Panc1 (cell line): ENCODE measurements at regions not wholly inside any gene's neighbourhood (a gene's known extent, or its start where the extent isn't known, plus 50 kb on each side); places are given as distances from the start of the nearest gene placed in this dataset.

Experiments
- ATAC-seq: fragments of 200-7000 bp; cut with Tn5 transposase; 2 replicates; pipeline ENCODE4 v1.9.1; 2020; ENCODE audit warnings: mild to moderate bottlenecking, moderate library complexity
- BruUV-seq: library from RNA; stranded (reverse); fragments of 400-500 nt; replicated peaks from 2 replicates; lab custom pipeline; 2021; lab: Mats Ljungman, UMichigan
- CTCF ChIA-PET: fragments of 300-600 bp; sonication (Branson Sonifier 250); formaldehyde crosslinking; loops from one replicate; lab custom pipeline; 2022; ENCODE audit warnings: antibody characterized with exemption; lab: Charles Lee
- POLR2A ChIA-PET: fragments of 300-600 bp; sonication (Branson Sonifier 250); formaldehyde crosslinking; loops from one replicate; lab custom pipeline; 2022; ENCODE audit warnings: antibody characterized with exemption; lab: Charles Lee
- DNase-seq: peaks from one replicate; pipeline ENCODE4 v3.0.0-alpha.2; 2010; ENCODE audit warnings: low read depth, low spot score
- H3K27ac ChIP-seq: 2 replicates; pipeline ENCODE4 v1.5.1; 2011; ENCODE audit warnings: mild to moderate bottlenecking, low read length, inconsistent platforms
- H3K27me3 ChIP-seq: fragments of 200-500 bp; sonication (Bioruptor generic); 2 replicates; pipeline ENCODE4 v1.6.0; 2014; ENCODE audit warnings: low read length, inconsistent platforms; ENCODE audit not compliant: control insufficient read depth, insufficient read depth
- H3K36me3 ChIP-seq: fragments of 200-500 bp; sonication (Bioruptor generic); 2 replicates; pipeline ENCODE4 v1.5.1; 2014; ENCODE audit warnings: inconsistent platforms, mild to moderate bottlenecking, low read length, moderate library complexity; ENCODE audit not compliant: control insufficient read depth, insufficient read depth
- H3K4me1 ChIP-seq: 2 replicates; pipeline ENCODE4 v1.5.1; 2011; ENCODE audit warnings: inconsistent platforms, mild to moderate bottlenecking, low read length, moderate library complexity; ENCODE audit not compliant: control insufficient read depth, insufficient read depth
- H3K4me3 ChIP-seq, 2 experiments: 2 replicates each; pipeline ENCODE4 v1.5.1; 2011 to 2012; ENCODE audit warnings: low read depth in 2 of 2, low read length in 2 of 2, mild to moderate bottlenecking in 2 of 2, inconsistent platforms in 1 of 2, moderate library complexity in 1 of 2
- H3K9me3 ChIP-seq: fragments of 200-500 bp; sonication (Bioruptor generic); 2 replicates; pipeline ENCODE4 v1.5.1; 2014; ENCODE audit warnings: low read depth, mild to moderate bottlenecking, inconsistent platforms, low read length, moderate library complexity; ENCODE audit not compliant: control insufficient read depth, insufficient read depth
- POLR2AphosphoS5 ChIP-seq: IDR thresholded peaks from 2 replicates; pipeline ENCODE4 v1.6.1; 2012; ENCODE audit warnings: mild to moderate bottlenecking, low read depth, low read length, moderate library complexity
- SIN3A ChIP-seq: IDR thresholded peaks from 2 replicates; pipeline ENCODE4 v1.6.1; 2012; ENCODE audit warnings: low read depth, mild to moderate bottlenecking, low read length, moderate library complexity, borderline replicate concordance; ENCODE audit not compliant: insufficient read depth
- TCF7L2 ChIP-seq: IDR thresholded peaks from 2 replicates; pipeline ENCODE4 v1.6.1; 2011; ENCODE audit warnings: mild to moderate bottlenecking, low read depth, low read length, inconsistent platforms
- in situ Hi-C: cut with HindIII; loops from 2 replicates; pipeline ENCODE4 v1.10.0; 2016; ENCODE audit warnings: low sequenced_read_pairs, low pct_unique_long_range_greater_than_20kb
- intact Hi-C: fragments of 100-400 bp; cut with micrococcal nuclease; formaldehyde crosslinking; loops from one replicate; pipeline ENCODE4 v1.10.0; 2022; ENCODE audit not compliant: unreplicated experiment
- TF ChIP-seq, protein P1 (sequence below), 2 experiments: IDR thresholded peaks; 2 replicates each; pipeline ENCODE4 v1.6.1; 2011 to 2012; ENCODE audit warnings: low read depth in 2 of 2, control low read depth in 1 of 2, low read length in 1 of 2, mild to moderate bottlenecking in 1 of 2, moderate library complexity in 1 of 2; ENCODE audit not compliant: insufficient read depth in 1 of 2
- TF ChIP-seq, protein P2 (sequence below): fragments of 450-650 bp; IDR thresholded peaks from 2 replicates; pipeline ENCODE4 v1.5.1; 2017; ENCODE audit warnings: mild to moderate bottlenecking

DNA sequence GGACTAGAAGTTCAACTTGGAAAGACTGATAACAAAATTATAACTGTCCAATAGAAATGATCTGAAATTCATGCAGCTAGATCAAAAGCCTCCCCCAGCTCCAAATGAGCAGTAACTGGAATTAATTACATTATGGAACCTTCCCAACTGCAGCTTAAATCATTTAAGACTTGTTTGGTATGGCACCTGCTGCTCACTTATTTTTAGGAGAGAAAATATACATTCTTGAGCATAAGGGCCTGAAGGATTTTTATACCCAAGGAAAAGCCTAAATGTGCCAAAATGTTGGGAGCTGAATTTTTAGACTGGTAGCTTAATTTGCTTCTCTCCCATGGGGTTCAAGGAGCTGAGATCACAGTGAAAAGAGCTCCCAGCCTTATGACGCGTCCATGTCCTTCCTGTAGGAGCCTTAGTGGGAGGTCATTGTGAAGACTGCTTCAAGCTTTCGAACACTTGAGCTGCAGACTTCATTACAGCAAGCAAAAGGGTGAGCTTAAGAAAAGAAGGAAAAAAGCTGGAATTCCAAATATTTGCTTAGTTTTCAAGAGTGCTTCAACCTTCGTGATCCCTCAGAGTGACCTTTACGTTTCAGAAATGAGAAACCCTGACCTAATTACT, 276.0 kb downstream of the DMAC1 start:
- intact Hi-C loops, result no loop called here
- ChIA-PET POLR2A (no interaction called here), CTCF (no interaction called here)
- Histone ChIP-seq H3K4me1 (no peaks in the 10 kb centered on the region), H3K4me3 (no peak overlapping the region), H3K36me3 (no peaks in the 10 kb centered on the region), H3K27me3 (no peaks in the 10 kb centered on the region), H3K9me3 (no peaks in the 10 kb centered on the region), H3K27ac (no peak overlapping the region)
- DNase-seq, result no peak
- no TSS peak for BruUV-seq
- ATAC-seq, result no peak
- in situ Hi-C loops, result no loop called here
- TF ChIP-seq, protein P1, sequence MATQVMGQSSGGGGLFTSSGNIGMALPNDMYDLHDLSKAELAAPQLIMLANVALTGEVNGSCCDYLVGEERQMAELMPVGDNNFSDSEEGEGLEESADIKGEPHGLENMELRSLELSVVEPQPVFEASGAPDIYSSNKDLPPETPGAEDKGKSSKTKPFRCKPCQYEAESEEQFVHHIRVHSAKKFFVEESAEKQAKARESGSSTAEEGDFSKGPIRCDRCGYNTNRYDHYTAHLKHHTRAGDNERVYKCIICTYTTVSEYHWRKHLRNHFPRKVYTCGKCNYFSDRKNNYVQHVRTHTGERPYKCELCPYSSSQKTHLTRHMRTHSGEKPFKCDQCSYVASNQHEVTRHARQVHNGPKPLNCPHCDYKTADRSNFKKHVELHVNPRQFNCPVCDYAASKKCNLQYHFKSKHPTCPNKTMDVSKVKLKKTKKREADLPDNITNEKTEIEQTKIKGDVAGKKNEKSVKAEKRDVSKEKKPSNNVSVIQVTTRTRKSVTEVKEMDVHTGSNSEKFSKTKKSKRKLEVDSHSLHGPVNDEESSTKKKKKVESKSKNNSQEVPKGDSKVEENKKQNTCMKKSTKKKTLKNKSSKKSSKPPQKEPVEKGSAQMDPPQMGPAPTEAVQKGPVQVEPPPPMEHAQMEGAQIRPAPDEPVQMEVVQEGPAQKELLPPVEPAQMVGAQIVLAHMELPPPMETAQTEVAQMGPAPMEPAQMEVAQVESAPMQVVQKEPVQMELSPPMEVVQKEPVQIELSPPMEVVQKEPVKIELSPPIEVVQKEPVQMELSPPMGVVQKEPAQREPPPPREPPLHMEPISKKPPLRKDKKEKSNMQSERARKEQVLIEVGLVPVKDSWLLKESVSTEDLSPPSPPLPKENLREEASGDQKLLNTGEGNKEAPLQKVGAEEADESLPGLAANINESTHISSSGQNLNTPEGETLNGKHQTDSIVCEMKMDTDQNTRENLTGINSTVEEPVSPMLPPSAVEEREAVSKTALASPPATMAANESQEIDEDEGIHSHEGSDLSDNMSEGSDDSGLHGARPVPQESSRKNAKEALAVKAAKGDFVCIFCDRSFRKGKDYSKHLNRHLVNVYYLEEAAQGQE (IDR thresholded peaks at IDR 0.05; ENCODE audit: insufficient read depth in 1 of 2, low read depth in 2 of 2, low read length in 1 of 2), result no peak
- TF ChIP-seq, protein P2, sequence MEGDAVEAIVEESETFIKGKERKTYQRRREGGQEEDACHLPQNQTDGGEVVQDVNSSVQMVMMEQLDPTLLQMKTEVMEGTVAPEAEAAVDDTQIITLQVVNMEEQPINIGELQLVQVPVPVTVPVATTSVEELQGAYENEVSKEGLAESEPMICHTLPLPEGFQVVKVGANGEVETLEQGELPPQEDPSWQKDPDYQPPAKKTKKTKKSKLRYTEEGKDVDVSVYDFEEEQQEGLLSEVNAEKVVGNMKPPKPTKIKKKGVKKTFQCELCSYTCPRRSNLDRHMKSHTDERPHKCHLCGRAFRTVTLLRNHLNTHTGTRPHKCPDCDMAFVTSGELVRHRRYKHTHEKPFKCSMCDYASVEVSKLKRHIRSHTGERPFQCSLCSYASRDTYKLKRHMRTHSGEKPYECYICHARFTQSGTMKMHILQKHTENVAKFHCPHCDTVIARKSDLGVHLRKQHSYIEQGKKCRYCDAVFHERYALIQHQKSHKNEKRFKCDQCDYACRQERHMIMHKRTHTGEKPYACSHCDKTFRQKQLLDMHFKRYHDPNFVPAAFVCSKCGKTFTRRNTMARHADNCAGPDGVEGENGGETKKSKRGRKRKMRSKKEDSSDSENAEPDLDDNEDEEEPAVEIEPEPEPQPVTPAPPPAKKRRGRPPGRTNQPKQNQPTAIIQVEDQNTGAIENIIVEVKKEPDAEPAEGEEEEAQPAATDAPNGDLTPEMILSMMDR, result no peak
- TF ChIP-seq POLR2AphosphoS5 (no peak), TCF7L2 (no peak), SIN3A (no peak)

DNA sequence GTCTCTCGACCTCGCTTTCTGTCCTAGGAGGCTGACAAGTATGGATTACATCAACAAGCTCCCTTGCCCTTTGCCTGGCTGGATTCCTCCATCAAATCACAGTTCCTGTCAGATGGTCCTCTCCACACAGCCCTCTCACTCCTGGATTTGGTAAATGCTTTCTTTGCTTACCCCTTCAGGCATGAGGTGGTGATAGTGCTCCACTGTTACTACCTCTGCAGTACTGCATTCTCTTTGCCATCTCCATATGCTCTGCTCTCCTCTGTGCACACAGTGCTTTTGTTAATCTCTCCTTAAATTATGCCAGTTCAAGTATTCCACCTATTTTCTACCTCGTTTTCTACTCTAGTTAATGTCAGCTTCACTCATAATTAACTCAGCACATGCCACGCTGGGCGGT, 279.2 kb downstream of the DMAC1 start:
- in situ Hi-C loops, result no loop called here
- POLR2A ChIA-PET, result no interaction called here
- no peak overlapping the region for H3K4me3 ChIP-seq
- no peaks in the 10 kb centered on the region for H3K4me1 ChIP-seq
- DNase-seq, result no peak
- no peaks in the 10 kb centered on the region for H3K27me3 ChIP-seq
- CTCF ChIA-PET, result no interaction called here
- no peaks in the 10 kb centered on the region for H3K36me3 ChIP-seq
- no peak for ATAC-seq
- intact Hi-C loops, result no loop called here
- no peak for TF ChIP-seq POLR2AphosphoS5
- TF ChIP-seq SIN3A, result no peak
- TF ChIP-seq, protein P2, result no peak
- TF ChIP-seq, protein P1 (IDR thresholded peaks at IDR 0.05; ENCODE audit: insufficient read depth in 1 of 2, low read depth in 2 of 2, low read length in 1 of 2), result no peak
- TF ChIP-seq TCF7L2, result no peak
- no peak overlapping the region for H3K27ac ChIP-seq
- no TSS peak for BruUV-seq
- no peaks in the 10 kb centered on the region for H3K9me3 ChIP-seq
